Endothelial cell of umbilical vein (primary cell): ENCODE measurements at regions not wholly inside any gene's neighbourhood (a gene's known extent, or its start where the extent isn't known, plus 50 kb on each side); places are given as distances from the start of the nearest gene placed in this dataset.

Source experiments
- BruUV-seq: library from RNA; stranded (reverse); fragments of 400-500 nt; replicated peaks from 2 replicates; lab custom pipeline; 2021; lab: Mats Ljungman, UMichigan
- CTCF ChIA-PET: fragments of 300-600, 350-600 bp; sonication (Branson Sonifier 250); formaldehyde crosslinking; loops from one replicate; lab custom pipeline; 2021; ENCODE audit warnings: antibody characterized with exemption, inconsistent platforms; lab: Charles Lee
- POLR2A ChIA-PET: fragments of 300-600, 350-600 bp; sonication (Branson Sonifier 250); formaldehyde crosslinking; loops from one replicate; lab custom pipeline; 2021; ENCODE audit warnings: antibody characterized with exemption, inconsistent platforms; lab: Charles Lee
- DNase-seq: peaks from one replicate; pipeline ENCODE4 v3.0.0-alpha.2; 2011; ENCODE audit warnings: low read depth, low spot score
- FAIRE-seq: peaks from 2 replicates; lab custom pipeline; 2011; peaks lifted over from hg19 to GRCh38; lab: Jason Lieb, UNC
- H2AFZ ChIP-seq: 2 replicates; pipeline ENCODE4 v1.6.0; 2012; ENCODE audit warnings: low read depth, low read length, control low read depth, inconsistent platforms
- H3K27ac ChIP-seq: 2 replicates; pipeline ENCODE4 v1.5.1; 2011; ENCODE audit warnings: low read depth, mild to moderate bottlenecking, control low read depth, low read length, moderate library complexity; ENCODE audit not compliant: insufficient read depth
- H3K27me3 ChIP-seq, 2 experiments: 2 replicates each; pipeline versions ENCODE4 v1.6.0 to v1.6.1; 2011; ENCODE audit warnings: low read length in 2 of 2, mixed read lengths in 1 of 2; ENCODE audit not compliant: control insufficient read depth in 2 of 2, insufficient read depth in 2 of 2
- H3K36me3 ChIP-seq, 2 experiments: 2 replicates in 1 of 2; 3 replicates in 1 of 2; pipeline ENCODE4 v1.5.1; 2011; ENCODE audit warnings: low read length in 2 of 2, mild to moderate bottlenecking in 1 of 2, moderate library complexity in 1 of 2; ENCODE audit not compliant: control insufficient read depth in 2 of 2, insufficient read depth in 2 of 2; ENCODE audit errors: extremely low read depth in 1 of 2
- H3K4me1 ChIP-seq: 3 replicates; pipeline ENCODE4 v1.5.1; 2011; ENCODE audit warnings: mild to moderate bottlenecking, low read length; ENCODE audit not compliant: control insufficient read depth, insufficient read depth; ENCODE audit errors: extremely low read depth
- H3K4me2 ChIP-seq: 2 replicates; pipeline ENCODE4 v1.6.1; 2011; ENCODE audit warnings: low read length, control low read depth, mixed read lengths; ENCODE audit not compliant: insufficient read depth
- H3K4me3 ChIP-seq, 3 experiments: fragments of 200-600 bp in 1 of 3; sonication (generic), shearing (Covaris generic) in 1 of 3; replicated peaks in 1 of 3; 2 replicates each; pipeline ENCODE4 v1.5.1; 2011 to 2016; ENCODE audit warnings: control low read depth in 3 of 3, low read length in 3 of 3, mild to moderate bottlenecking in 2 of 3, inconsistent platforms in 1 of 3, low read depth in 1 of 3, moderate library complexity in 1 of 3; ENCODE audit not compliant: insufficient read depth in 1 of 3
- H3K79me2 ChIP-seq: 2 replicates; pipeline ENCODE4 v1.6.0; 2012; ENCODE audit warnings: low read length, inconsistent platforms; ENCODE audit not compliant: control insufficient read depth, insufficient read depth
- H3K9ac ChIP-seq: replicated peaks from 2 replicates; pipeline ENCODE3; 2011; ENCODE audit warnings: low read length, control low read depth; ENCODE audit not compliant: insufficient read depth; ENCODE audit errors: extremely low read depth
- H3K9me1 ChIP-seq: replicated peaks from 3 replicates; pipeline ENCODE4 v1.6.0; 2011; ENCODE audit warnings: mild to moderate bottlenecking, low read length; ENCODE audit not compliant: control insufficient read depth, insufficient read depth; ENCODE audit errors: extremely low read depth
- H3K9me3 ChIP-seq: replicated peaks from 2 replicates; pipeline ENCODE4 v1.5.1; 2012; ENCODE audit warnings: low read length, inconsistent platforms; ENCODE audit not compliant: control insufficient read depth, insufficient read depth
- H4K20me1 ChIP-seq: replicated peaks from 2 replicates; pipeline ENCODE3; 2011; ENCODE audit warnings: mild to moderate bottlenecking, low read length; ENCODE audit not compliant: control insufficient read depth, insufficient read depth; ENCODE audit errors: extremely low read depth
- CTCF ChIP-seq, 2 donors: IDR thresholded peaks; 1 replicate in 1 of 2; 2 replicates in 1 of 2; pipeline ENCODE4 v1.5.1; 2011; ENCODE audit warnings: low read length in 2 of 2, mild to moderate bottlenecking in 2 of 2, moderate library complexity in 2 of 2, control low read depth in 1 of 2, inconsistent platforms in 1 of 2, low read depth in 1 of 2; ENCODE audit not compliant: insufficient read depth in 1 of 2; ENCODE audit errors: extremely low read depth in 1 of 2
- EZH2 ChIP-seq: IDR thresholded peaks from 2 replicates; pipeline ENCODE4 v1.6.1; 2012; ENCODE audit warnings: borderline replicate concordance, low read depth, mild to moderate bottlenecking, moderate library complexity, low read length, inconsistent platforms; ENCODE audit not compliant: severe bottlenecking
- FOS ChIP-seq: IDR thresholded peaks from 2 replicates; pipeline ENCODE4 v1.6.1; 2011; ENCODE audit warnings: mild to moderate bottlenecking, low read length, moderate library complexity, borderline replicate concordance; ENCODE audit not compliant: insufficient read depth
- GATA2 ChIP-seq: IDR thresholded peaks from 2 replicates; pipeline ENCODE4 v1.7.0; 2011; ENCODE audit warnings: low read depth, mild to moderate bottlenecking, moderate library complexity, mixed read lengths, low read length; ENCODE audit not compliant: insufficient read length, insufficient read depth
- JUN ChIP-seq: IDR thresholded peaks from 2 replicates; pipeline ENCODE4 v1.6.1; 2011; ENCODE audit warnings: borderline replicate concordance, low read depth; ENCODE audit not compliant: insufficient read length, insufficient read depth
- dilution Hi-C: fragments of 300-500 bp; cut with MboI; formaldehyde crosslinking; loops from one replicate; pipeline ENCODE4 v1.15.0; 2019; ENCODE audit warnings: low sequenced_read_pairs; ENCODE audit not compliant: extremely low pct_ligation_motif_present
- intact Hi-C: fragments of 100-400 bp; cut with micrococcal nuclease; formaldehyde crosslinking; loops from one replicate; pipeline ENCODE4 v1.10.0; 2022

- no peaks in the 10 kb centered on the region for H3K36me3 ChIP-seq
- H2AFZ ChIP-seq = no peak overlapping the region
- H3K4me2 ChIP-seq = no peak overlapping the region
- H3K27ac ChIP-seq = no peak overlapping the region
- CTCF ChIA-PET = no interaction called here
- intact Hi-C loops = loop anchor here (10.0 kb wide), 2 partner anchors 1555 to 1685 kb away; partner anchors contain the start of gene RGS21
- no TSS peak for BruUV-seq
- TF ChIP-seq FOS = no peak
- DNase-seq (no peak), FAIRE-seq (no peak)
- H3K4me3 ChIP-seq = no peak overlapping the region
- no peaks in the 10 kb centered on the region for H4K20me1 ChIP-seq
- POLR2A ChIA-PET = no interaction called here
- no peaks in the 10 kb centered on the region for H3K79me2 ChIP-seq
- no peaks in the 10 kb centered on the region for H3K27me3 ChIP-seq
- dilution Hi-C loops = no loop called here
- no peaks in the 10 kb centered on the region for H3K4me1 ChIP-seq
- no peak overlapping the region for H3K9ac ChIP-seq
- H3K9me3 ChIP-seq = no peaks in the 10 kb centered on the region
- H3K9me1 ChIP-seq = no peaks in the 10 kb centered on the region
Observed at GRCh38 chr1:190759807-190760206, 282.1 kb upstream of the BRINP3 start.

- Histone ChIP-seq H2AFZ (no peak overlapping the region), H4K20me1 (no peaks in the 10 kb centered on the region), H3K9me3 (no peaks in the 10 kb centered on the region), H3K4me1 (no peaks in the 10 kb centered on the region), H3K9ac (no peak overlapping the region), H3K79me2 (no peaks in the 10 kb centered on the region), H3K27me3 (no peaks in the 10 kb centered on the region), H3K27ac (no peak overlapping the region), H3K36me3 (no peaks in the 10 kb centered on the region), H3K4me2 (no peak overlapping the region), H3K9me1 (no peaks in the 10 kb centered on the region), H3K4me3 (no peak overlapping the region)
- POLR2A ChIA-PET = no interaction called here
- no peak for DNase-seq
- dilution Hi-C loops = no loop called here
- TF ChIP-seq FOS (no peak), CTCF (IDR thresholded peaks at IDR 0.05; ENCODE audit: extremely low read depth in 1 of 2, insufficient read depth in 1 of 2, low read depth in 1 of 2, low read length in 2 of 2) (no peak), GATA2 (no peak), EZH2 (no peak), JUN (no peak)
- CTCF ChIA-PET = interaction anchor here (1.2 kb wide), 2 partner anchors 14 to 365 kb away, joined by 3 read pairs; no protein-coding TSS in a partner anchor
- BruUV-seq = no TSS peak
- intact Hi-C loops = no loop called here
- FAIRE-seq = no peak
Observed at GRCh38 chr1:190762325-190762724, 284.7 kb upstream of the BRINP3 start.
